ENCODE measurements at regions not wholly inside any gene's neighbourhood (a gene's known extent, or its start where the extent isn't known, plus 50 kb on each side); places are given as distances from the start of the nearest gene placed in this dataset.

DNA sequence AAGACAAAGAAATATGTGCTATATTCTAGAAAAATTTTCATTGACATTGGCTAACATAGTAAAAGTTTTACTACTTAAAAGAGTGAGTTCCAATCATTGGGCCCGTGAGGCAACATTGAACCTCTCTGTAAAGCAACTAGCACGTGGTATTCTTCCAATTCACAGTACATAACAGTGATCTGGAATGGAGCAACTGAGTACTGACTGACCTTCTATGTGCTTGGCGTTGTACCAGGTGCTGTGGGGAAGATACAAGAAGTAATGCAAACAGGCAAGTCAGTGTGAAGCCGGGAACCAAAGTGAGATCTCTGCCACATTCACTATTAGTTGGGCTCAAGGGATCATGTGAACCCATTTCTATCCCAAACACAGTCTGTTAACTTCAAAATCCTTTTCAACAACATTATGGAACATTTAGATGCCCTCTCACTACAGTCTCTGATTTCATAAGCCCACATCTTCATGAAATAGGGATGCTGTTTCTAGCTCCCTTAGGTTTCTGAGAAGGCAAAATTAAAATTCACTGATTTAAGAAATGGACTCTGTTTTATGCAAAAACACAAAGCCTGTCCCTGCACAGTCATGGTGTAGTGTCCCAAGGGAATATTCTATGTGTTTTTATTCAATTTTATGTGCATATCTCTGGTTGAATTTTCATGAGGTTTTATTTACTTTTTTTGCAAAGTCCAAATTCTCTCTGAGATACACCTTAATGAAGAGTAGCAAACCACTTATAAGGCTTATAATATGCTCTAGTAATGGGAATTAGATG lies 61.8 kb upstream of the NCAM1 start:
- TF ChIP-seq, protein P1, sequence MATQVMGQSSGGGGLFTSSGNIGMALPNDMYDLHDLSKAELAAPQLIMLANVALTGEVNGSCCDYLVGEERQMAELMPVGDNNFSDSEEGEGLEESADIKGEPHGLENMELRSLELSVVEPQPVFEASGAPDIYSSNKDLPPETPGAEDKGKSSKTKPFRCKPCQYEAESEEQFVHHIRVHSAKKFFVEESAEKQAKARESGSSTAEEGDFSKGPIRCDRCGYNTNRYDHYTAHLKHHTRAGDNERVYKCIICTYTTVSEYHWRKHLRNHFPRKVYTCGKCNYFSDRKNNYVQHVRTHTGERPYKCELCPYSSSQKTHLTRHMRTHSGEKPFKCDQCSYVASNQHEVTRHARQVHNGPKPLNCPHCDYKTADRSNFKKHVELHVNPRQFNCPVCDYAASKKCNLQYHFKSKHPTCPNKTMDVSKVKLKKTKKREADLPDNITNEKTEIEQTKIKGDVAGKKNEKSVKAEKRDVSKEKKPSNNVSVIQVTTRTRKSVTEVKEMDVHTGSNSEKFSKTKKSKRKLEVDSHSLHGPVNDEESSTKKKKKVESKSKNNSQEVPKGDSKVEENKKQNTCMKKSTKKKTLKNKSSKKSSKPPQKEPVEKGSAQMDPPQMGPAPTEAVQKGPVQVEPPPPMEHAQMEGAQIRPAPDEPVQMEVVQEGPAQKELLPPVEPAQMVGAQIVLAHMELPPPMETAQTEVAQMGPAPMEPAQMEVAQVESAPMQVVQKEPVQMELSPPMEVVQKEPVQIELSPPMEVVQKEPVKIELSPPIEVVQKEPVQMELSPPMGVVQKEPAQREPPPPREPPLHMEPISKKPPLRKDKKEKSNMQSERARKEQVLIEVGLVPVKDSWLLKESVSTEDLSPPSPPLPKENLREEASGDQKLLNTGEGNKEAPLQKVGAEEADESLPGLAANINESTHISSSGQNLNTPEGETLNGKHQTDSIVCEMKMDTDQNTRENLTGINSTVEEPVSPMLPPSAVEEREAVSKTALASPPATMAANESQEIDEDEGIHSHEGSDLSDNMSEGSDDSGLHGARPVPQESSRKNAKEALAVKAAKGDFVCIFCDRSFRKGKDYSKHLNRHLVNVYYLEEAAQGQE (IDR thresholded peaks at IDR 0.05; ENCODE audit: insufficient read depth in 1 of 2, low read depth in 2 of 2, low read length in 2 of 2) = no peak
- TF ChIP-seq FOXP2 (optimal IDR thresholded peaks at IDR 0.05; ENCODE audit: borderline replicate concordance, extremely low read depth, extremely low read length, insufficient read depth) = no peak
- TF ChIP-seq POLR2AphosphoS5 (IDR thresholded peaks at IDR 0.05; ENCODE audit: low read depth, low read length) = no peak
- no peak for TF ChIP-seq TAF1 (IDR thresholded peaks at IDR 0.05; ENCODE audit: borderline replicate concordance, insufficient read depth, low read length)
